ENCODE measurements at regions not wholly inside any gene's neighbourhood (a gene's known extent, or its start where the extent isn't known, plus 50 kb on each side); places are given as distances from the start of the nearest gene placed in this dataset.

DNA sequence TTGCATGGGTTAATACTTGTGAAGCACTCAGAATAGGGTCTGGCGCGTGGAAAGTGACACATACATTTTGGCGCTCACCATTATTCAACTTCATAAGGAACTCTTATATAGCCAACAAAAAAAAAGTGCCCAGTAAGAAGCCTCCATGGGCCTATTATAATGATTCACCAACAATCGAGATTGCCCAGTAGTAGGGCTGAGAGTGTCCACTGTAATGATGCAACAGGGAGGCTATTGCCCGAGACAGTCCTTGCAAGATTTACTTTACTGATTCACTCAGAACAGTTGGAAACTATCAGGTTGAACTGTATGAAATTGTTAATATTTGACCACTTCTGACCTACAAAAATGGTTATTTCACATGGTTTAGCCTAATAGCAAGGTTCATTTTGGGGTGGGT, 86.0 kb downstream of the PJA1 start:
- no peaks in the 10 kb centered on the region for H3K27me3 ChIP-seq (ENCODE audit: control insufficient read depth in 2 of 2, insufficient read depth in 2 of 2, low read length in 2 of 2)
- no peaks in the 10 kb centered on the region for H3K79me2 ChIP-seq (ENCODE audit: control insufficient read depth, insufficient read depth, low read length)
- TF ChIP-seq FOS (IDR thresholded peaks at IDR 0.05; ENCODE audit: borderline replicate concordance, insufficient read depth, low read length) (no peak), GATA2 (IDR thresholded peaks at IDR 0.05; ENCODE audit: insufficient read depth, insufficient read length, low read depth, low read length) (no peak), MAX (IDR thresholded peaks at IDR 0.05; ENCODE audit: insufficient read depth, insufficient read length) (no peak), JUN (IDR thresholded peaks at IDR 0.05; ENCODE audit: borderline replicate concordance, insufficient read depth, insufficient read length, low read depth) (no peak), CTCF (IDR thresholded peaks at IDR 0.05; ENCODE audit: extremely low read depth in 1 of 2, insufficient read depth in 1 of 2, low read depth in 1 of 2, low read length in 2 of 2) (no peak), POLR2AphosphoS5 (IDR thresholded peaks at IDR 0.05; ENCODE audit: insufficient read depth, low read depth, low read length) (no peak), POLR2A (IDR thresholded peaks at IDR 0.05; ENCODE audit: low read depth, low read length) (no peak), MYC (IDR thresholded peaks at IDR 0.05; ENCODE audit: low read depth, low read length) (no peak), EZH2 (IDR thresholded peaks at IDR 0.05; ENCODE audit: borderline replicate concordance, low read depth, low read length, severe bottlenecking) (no peak)
- POLR2A ChIA-PET = no interaction called here
- H3K36me3 ChIP-seq (ENCODE audit: control insufficient read depth in 2 of 2, extremely low read depth in 1 of 2, insufficient read depth in 2 of 2, low read length in 2 of 2) = no peaks in the 10 kb centered on the region
- no peak overlapping the region for H2AFZ ChIP-seq (ENCODE audit: low read depth, low read length)
- H3K4me2 ChIP-seq (ENCODE audit: insufficient read depth, low read length) = no peak overlapping the region
- H3K9ac ChIP-seq (replicated peaks; ENCODE audit: extremely low read depth, insufficient read depth, low read length) = no peak overlapping the region
- no peaks in the 10 kb centered on the region for H4K20me1 ChIP-seq (replicated peaks; ENCODE audit: control insufficient read depth, extremely low read depth, insufficient read depth, low read length)
- no TSS peak for BruUV-seq (replicated peaks)
- no peaks in the 10 kb centered on the region for H3K9me1 ChIP-seq (replicated peaks; ENCODE audit: control insufficient read depth, extremely low read depth, insufficient read depth, low read length)
- intact Hi-C loops (cut with micrococcal nuclease) (no loop called here), dilution Hi-C loops (cut with MboI; ENCODE audit: extremely low pct_ligation_motif_present, low sequenced_read_pairs) (no loop called here)
- CTCF ChIA-PET = interaction anchor here (1.1 kb wide), 1 partner anchor 15 kb away, joined by 3 read pairs; no protein-coding TSS in a partner anchor
- no peak overlapping the region for H3K27ac ChIP-seq (ENCODE audit: insufficient read depth, low read depth, low read length)
- DNase-seq (ENCODE audit: low read depth, low spot score) (no peak), FAIRE-seq (no peak)
- no peaks in the 10 kb centered on the region for H3K9me3 ChIP-seq (replicated peaks; ENCODE audit: control insufficient read depth, insufficient read depth, low read length)
- no peak overlapping the region for H3K4me3 ChIP-seq (replicated peaks in 1 of 3; ENCODE audit: insufficient read depth in 1 of 3, low read depth in 1 of 3, low read length in 3 of 3)
- no peaks in the 10 kb centered on the region for H3K4me1 ChIP-seq (ENCODE audit: control insufficient read depth, extremely low read depth, insufficient read depth, low read length)

Data from endothelial cell of umbilical vein (primary cell).